ENCODE measurements at regions not wholly inside any gene's neighbourhood (a gene's known extent, or its start where the extent isn't known, plus 50 kb on each side); places are given as distances from the start of the nearest gene placed in this dataset.

- TF ChIP-seq EZH2 (IDR thresholded peaks at IDR 0.05): no peak
- no peak for TF ChIP-seq POLR2AphosphoS5 (IDR thresholded peaks at IDR 0.05; ENCODE audit: borderline replicate concordance, low read depth, low read length)
- TF ChIP-seq FOXP2 (optimal IDR thresholded peaks at IDR 0.05; ENCODE audit: control extremely low read depth, extremely low read length, insufficient read depth): no peak
- Histone ChIP-seq H3K36me3 (ENCODE audit: insufficient read depth, low read length) (no peaks in the 10 kb centered on the region), H3K27ac (no peak overlapping the region), H3K4me3 (no peak overlapping the region), H3K9ac (ENCODE audit: insufficient read length) (no peak overlapping the region), H3K9me3 (ENCODE audit: low read depth, low read length) (no peaks in the 10 kb centered on the region)
- no peak for DNase-seq (ENCODE audit: low read depth, low spot score)
These were observed 112.9 kb upstream of the TLL1 start for GRCh38 chr4:165760182-165760581.

DNA sequence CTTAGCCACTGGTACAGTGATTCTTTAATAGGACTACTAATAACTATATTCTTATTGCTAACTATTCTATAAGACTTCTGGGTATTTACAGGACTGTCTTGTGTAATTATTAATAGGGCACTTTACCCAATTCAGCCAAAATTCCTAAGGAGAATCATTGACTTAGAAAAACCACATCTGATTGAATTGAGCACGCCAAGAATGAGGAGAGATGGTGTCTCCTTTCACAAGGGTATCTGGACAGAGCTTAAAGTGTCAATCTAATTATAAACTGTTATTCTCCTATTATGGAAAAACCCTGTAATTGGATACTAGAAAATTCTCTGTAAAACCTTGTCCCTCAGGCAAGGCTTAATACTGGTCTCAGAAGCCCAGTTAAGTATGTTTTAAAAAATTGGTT, 111.1 kb upstream of the TLL1 start:
- Histone ChIP-seq H3K9me3 (ENCODE audit: low read depth, low read length) (no peaks in the 10 kb centered on the region), H3K9ac (ENCODE audit: insufficient read length) (no peak overlapping the region), H3K36me3 (ENCODE audit: insufficient read depth, low read length) (no peaks in the 10 kb centered on the region), H3K27ac (no peak overlapping the region), H3K4me3 (no peak overlapping the region)
- DNase-seq (ENCODE audit: low read depth, low spot score): no peak
- no peak for TF ChIP-seq EZH2 (IDR thresholded peaks at IDR 0.05)
- TF ChIP-seq POLR2AphosphoS5 (IDR thresholded peaks at IDR 0.05; ENCODE audit: borderline replicate concordance, low read depth, low read length): no peak
- no peak for TF ChIP-seq FOXP2 (optimal IDR thresholded peaks at IDR 0.05; ENCODE audit: control extremely low read depth, extremely low read length, insufficient read depth)

GRCh38 chr4:165763640-165764039, 109.4 kb upstream of the TLL1 start:
- H3K4me3 ChIP-seq: no peak overlapping the region
- H3K36me3 ChIP-seq (ENCODE audit: insufficient read depth, low read length): no peaks in the 10 kb centered on the region
- no peak overlapping the region for H3K9ac ChIP-seq (ENCODE audit: insufficient read length)
- no peaks in the 10 kb centered on the region for H3K9me3 ChIP-seq (ENCODE audit: low read depth, low read length)
- no peak overlapping the region for H3K27ac ChIP-seq
- TF ChIP-seq FOXP2 (optimal IDR thresholded peaks at IDR 0.05; ENCODE audit: control extremely low read depth, extremely low read length, insufficient read depth) (no peak), EZH2 (IDR thresholded peaks at IDR 0.05) (no peak), POLR2AphosphoS5 (IDR thresholded peaks at IDR 0.05; ENCODE audit: borderline replicate concordance, low read depth, low read length) (no peak)
- DNase-seq (ENCODE audit: low read depth, low spot score): no peak

DNA sequence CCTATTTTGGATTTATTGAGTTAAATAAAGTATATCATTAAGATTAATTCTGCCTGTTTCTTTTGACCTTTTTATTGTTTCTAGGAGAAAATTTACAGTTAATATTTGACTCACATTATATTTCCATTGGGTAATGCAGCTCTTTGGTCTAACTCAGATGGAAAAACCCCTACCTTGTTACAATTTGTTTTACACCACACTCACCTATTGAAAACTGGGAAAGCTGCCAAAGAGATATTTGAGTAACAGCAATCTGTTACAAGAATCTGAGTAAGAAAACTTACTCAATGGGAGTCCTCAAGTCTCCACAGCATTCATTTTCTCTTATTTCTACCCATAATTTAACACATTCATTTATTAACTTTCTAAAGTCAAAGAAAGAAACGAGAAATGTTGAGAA, 108.0 kb upstream of the TLL1 start:
- H3K27ac ChIP-seq: no peak overlapping the region
- TF ChIP-seq EZH2 (IDR thresholded peaks at IDR 0.05): no peak
- TF ChIP-seq FOXP2 (optimal IDR thresholded peaks at IDR 0.05; ENCODE audit: control extremely low read depth, extremely low read length, insufficient read depth): no peak
- no peak for TF ChIP-seq POLR2AphosphoS5 (IDR thresholded peaks at IDR 0.05; ENCODE audit: borderline replicate concordance, low read depth, low read length)
- H3K4me3 ChIP-seq: no peak overlapping the region
- no peaks in the 10 kb centered on the region for H3K9me3 ChIP-seq (ENCODE audit: low read depth, low read length)
- no peak for DNase-seq (ENCODE audit: low read depth, low spot score)
- no peaks in the 10 kb centered on the region for H3K36me3 ChIP-seq (ENCODE audit: insufficient read depth, low read length)
- H3K9ac ChIP-seq (ENCODE audit: insufficient read length): no peak overlapping the region

DNA sequence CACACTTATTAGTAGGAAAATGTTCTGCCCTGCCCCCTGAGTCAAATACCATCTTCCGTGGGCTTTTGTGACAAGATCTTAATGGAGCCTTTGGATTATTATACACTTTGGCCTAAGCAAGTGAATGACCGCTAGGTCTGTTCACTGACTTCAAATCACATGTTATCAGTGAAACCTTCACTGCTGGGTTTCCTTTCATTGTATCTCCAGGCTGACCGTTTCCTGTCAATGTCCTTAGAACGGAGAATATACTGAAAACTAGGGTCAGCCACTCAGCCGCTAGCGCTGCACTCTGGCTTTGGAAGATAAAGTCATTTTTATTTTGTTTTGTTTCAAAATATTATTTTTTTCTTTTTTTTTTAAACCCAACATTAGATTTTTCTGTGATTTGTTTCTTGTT, 107.0 kb upstream of the TLL1 start:
- no peak for DNase-seq (ENCODE audit: low read depth, low spot score)
- H3K27ac ChIP-seq: no peak overlapping the region
- no peaks in the 10 kb centered on the region for H3K9me3 ChIP-seq (ENCODE audit: low read depth, low read length)
- no peak overlapping the region for H3K4me3 ChIP-seq
- H3K36me3 ChIP-seq (ENCODE audit: insufficient read depth, low read length): no peaks in the 10 kb centered on the region
- no peak overlapping the region for H3K9ac ChIP-seq (ENCODE audit: insufficient read length)
- TF ChIP-seq POLR2AphosphoS5 (IDR thresholded peaks at IDR 0.05; ENCODE audit: borderline replicate concordance, low read depth, low read length) (no peak), EZH2 (IDR thresholded peaks at IDR 0.05) (no peak), FOXP2 (optimal IDR thresholded peaks at IDR 0.05; ENCODE audit: control extremely low read depth, extremely low read length, insufficient read depth) (no peak)

- H3K27ac ChIP-seq: no peak overlapping the region
- H3K9me3 ChIP-seq (ENCODE audit: low read depth, low read length): no peaks in the 10 kb centered on the region
- H3K9ac ChIP-seq (ENCODE audit: insufficient read length): no peak overlapping the region
- no peak overlapping the region for H3K4me3 ChIP-seq
- no peak for TF ChIP-seq FOXP2 (optimal IDR thresholded peaks at IDR 0.05; ENCODE audit: control extremely low read depth, extremely low read length, insufficient read depth)
- TF ChIP-seq EZH2 (IDR thresholded peaks at IDR 0.05): no peak
- TF ChIP-seq POLR2AphosphoS5 (IDR thresholded peaks at IDR 0.05; ENCODE audit: borderline replicate concordance, low read depth, low read length): no peak
- no peak for DNase-seq (ENCODE audit: low read depth, low spot score)
- H3K36me3 ChIP-seq (ENCODE audit: insufficient read depth, low read length): no peaks in the 10 kb centered on the region
These were observed 106.1 kb upstream of the TLL1 start for GRCh38 chr4:165766976-165767375.

- no peak overlapping the region for H3K4me3 ChIP-seq
- no peak for TF ChIP-seq FOXP2 (optimal IDR thresholded peaks at IDR 0.05; ENCODE audit: control extremely low read depth, extremely low read length, insufficient read depth)
- TF ChIP-seq POLR2AphosphoS5 (IDR thresholded peaks at IDR 0.05; ENCODE audit: borderline replicate concordance, low read depth, low read length): no peak
- TF ChIP-seq EZH2 (IDR thresholded peaks at IDR 0.05): no peak
These were observed 105.4 kb upstream of the TLL1 start for GRCh38 chr4:165767671-165768070.

GRCh38 chr4:165768281-165768680, 104.8 kb upstream of the TLL1 start:
- DNase-seq (ENCODE audit: low read depth, low spot score): no peak
- Histone ChIP-seq H3K27ac (no peak overlapping the region), H3K36me3 (ENCODE audit: insufficient read depth, low read length) (no peaks in the 10 kb centered on the region), H3K4me3 (no peak overlapping the region), H3K9ac (ENCODE audit: insufficient read length) (no peak overlapping the region), H3K9me3 (ENCODE audit: low read depth, low read length) (no peaks in the 10 kb centered on the region)
- no peak for TF ChIP-seq FOXP2 (optimal IDR thresholded peaks at IDR 0.05; ENCODE audit: control extremely low read depth, extremely low read length, insufficient read depth)
- TF ChIP-seq EZH2 (IDR thresholded peaks at IDR 0.05): no peak

More at GRCh38 chr4:165767671-165768070, 105.4 kb upstream of the TLL1 start:
- Histone ChIP-seq H3K36me3 (ENCODE audit: insufficient read depth, low read length) (no peaks in the 10 kb centered on the region), H3K9me3 (ENCODE audit: low read depth, low read length) (no peaks in the 10 kb centered on the region), H3K27ac (no peak overlapping the region), H3K9ac (ENCODE audit: insufficient read length) (no peak overlapping the region)
- DNase-seq (ENCODE audit: low read depth, low spot score): no peak

DNA sequence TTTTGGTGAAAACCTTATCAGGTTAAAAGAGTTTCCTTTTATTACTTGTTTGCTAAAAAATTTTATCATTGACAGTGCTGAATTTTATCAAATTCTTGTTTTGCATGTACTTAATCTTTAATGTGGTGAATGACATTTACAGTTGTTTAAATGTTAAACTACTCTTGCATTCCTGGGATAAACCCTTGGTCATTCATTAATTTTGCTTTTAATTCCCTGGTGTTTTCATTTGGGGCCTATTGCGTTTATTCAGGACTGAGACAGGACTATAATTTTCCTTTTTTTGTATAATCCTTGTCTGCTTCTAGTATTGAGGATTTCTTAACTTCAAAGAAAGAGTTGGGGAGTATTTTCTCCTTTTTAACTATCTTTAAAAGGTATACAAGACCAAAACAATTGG, 98.7 kb upstream of the TLL1 start:
- no peak overlapping the region for H3K4me3 ChIP-seq
- no peak overlapping the region for H3K9ac ChIP-seq (ENCODE audit: insufficient read length)
- H3K27ac ChIP-seq: no peak overlapping the region
- DNase-seq (ENCODE audit: low read depth, low spot score): no peak
- H3K9me3 ChIP-seq (ENCODE audit: low read depth, low read length): no peaks in the 10 kb centered on the region
- no peaks in the 10 kb centered on the region for H3K36me3 ChIP-seq (ENCODE audit: insufficient read depth, low read length)
- no peak for TF ChIP-seq EZH2 (IDR thresholded peaks at IDR 0.05)
